Caco-2 (cell line): ENCODE measurements at regions not wholly inside any gene's neighbourhood (a gene's known extent, or its start where the extent isn't known, plus 50 kb on each side); places are given as distances from the start of the nearest gene placed in this dataset.

Source experiments
- BruUV-seq: library from RNA; stranded (reverse); fragments of 400-500 nt; replicated peaks from 2 replicates; lab custom pipeline; 2021; lab: Mats Ljungman, UMichigan
- CTCF ChIA-PET: fragments of 300-600 bp; sonication (Branson Sonifier 250); formaldehyde crosslinking; loops from one replicate; lab custom pipeline; 2022; ENCODE audit warnings: antibody characterized with exemption; lab: Charles Lee
- POLR2A ChIA-PET: fragments of 300-600 bp; sonication (Branson Sonifier 250); formaldehyde crosslinking; loops from one replicate; lab custom pipeline; 2022; ENCODE audit warnings: antibody characterized with exemption; lab: Charles Lee
- DNase-seq, 2 experiments: peaks; one replicate each; pipeline versions ENCODE4 v3.0.0 to v3.0.0-alpha.2; 2020 to 2022
- H3K27me3 ChIP-seq: replicated peaks from 2 replicates; pipeline ENCODE4 v1.6.0; 2011; ENCODE audit warnings: low read length; ENCODE audit not compliant: control insufficient read depth, insufficient read depth
- H3K36me3 ChIP-seq: 2 replicates; pipeline ENCODE4 v1.5.1; 2011; ENCODE audit warnings: low read length; ENCODE audit not compliant: control insufficient read depth, insufficient read depth
- H3K4me1 ChIP-seq: fragments of 250-450 bp; sonication (Bioruptor Pico); 2 replicates; pipeline ENCODE4 v1.5.1; 2020; ENCODE audit warnings: mild to moderate bottlenecking
- H3K4me3 ChIP-seq: 2 replicates; pipeline ENCODE4 v1.5.1; 2011; ENCODE audit warnings: low read depth, mild to moderate bottlenecking, control low read depth, low read length
- H3K9me3 ChIP-seq: fragments of 250-450 bp; sonication (Bioruptor Pico); 2 replicates; pipeline ENCODE4 v1.5.1; 2020; ENCODE audit warnings: mild to moderate bottlenecking, moderate library complexity
- H3K27ac Mint-ChIP-seq: one replicate; pipeline ENCODE4 v1.8.0; 2022; ENCODE audit warnings: mixed read lengths; ENCODE audit not compliant: unreplicated experiment
- H3K27me3 Mint-ChIP-seq: one replicate; pipeline ENCODE4 v1.8.0; 2022; ENCODE audit warnings: mixed read lengths; ENCODE audit not compliant: insufficient read depth, unreplicated experiment
- H3K36me3 Mint-ChIP-seq: one replicate; pipeline ENCODE4 v1.8.0; 2022; ENCODE audit warnings: mild to moderate bottlenecking, mixed read lengths; ENCODE audit not compliant: insufficient read depth, unreplicated experiment
- H3K4me1 Mint-ChIP-seq: one replicate; pipeline ENCODE4 v1.8.0; 2022; ENCODE audit warnings: low read depth, mixed read lengths; ENCODE audit not compliant: unreplicated experiment
- H3K4me3 Mint-ChIP-seq: one replicate; pipeline ENCODE4 v1.8.0; 2022; ENCODE audit warnings: mild to moderate bottlenecking, moderate library complexity, mixed read lengths; ENCODE audit not compliant: unreplicated experiment
- H3K9me3 Mint-ChIP-seq: one replicate; pipeline ENCODE4 v1.8.0; 2022; ENCODE audit warnings: mixed read lengths; ENCODE audit not compliant: unreplicated experiment
- CTCF ChIP-seq, 2 experiments: fragments of 200-600 bp in 1 of 2; IDR thresholded peaks; 1 replicate in 1 of 2; 2 replicates in 1 of 2; pipeline versions ENCODE4 v1.5.1 to v1.8.0; 2011 to 2022; ENCODE audit warnings: antibody characterized with exemption in 1 of 2, control low read depth in 1 of 2, inconsistent platforms in 1 of 2, low read depth in 1 of 2, low read length in 1 of 2, mild to moderate bottlenecking in 1 of 2, moderate library complexity in 1 of 2; ENCODE audit not compliant: insufficient read depth in 1 of 2, severe bottlenecking in 1 of 2, unreplicated experiment in 1 of 2
- intact Hi-C: fragments of 100-400 bp; cut with micrococcal nuclease; formaldehyde crosslinking; loops from one replicate; pipeline ENCODE4 v1.10.0; 2022; ENCODE audit not compliant: unreplicated experiment

GRCh38 chr18:78728784-78729467 lies 250.7 kb upstream of the SALL3 start:
- CTCF ChIA-PET: no interaction called here
- Histone ChIP-seq H3K36me3 (no peaks in the 10 kb centered on the region), H3K4me3 (no peak overlapping the region), H3K4me1 (no peaks in the 10 kb centered on the region), H3K9me3 (no peaks in the 10 kb centered on the region), H3K27me3 (no peaks in the 10 kb centered on the region)
- Mint-ChIP-seq H3K4me3 (no peak overlapping the region), H3K9me3 (no peaks in the 10 kb centered on the region), H3K4me1 (no peaks in the 10 kb centered on the region), H3K27ac (no peak overlapping the region), H3K27me3 (no peaks in the 10 kb centered on the region), H3K36me3 (no peaks in the 10 kb centered on the region)
- BruUV-seq: no TSS peak
- no peak for TF ChIP-seq CTCF (IDR thresholded peaks at IDR 0.05; ENCODE audit: insufficient read depth in 1 of 2, low read depth in 1 of 2, low read length in 1 of 2, severe bottlenecking in 1 of 2, unreplicated experiment in 1 of 2)
- DNase-seq: no peak
- POLR2A ChIA-PET: no interaction called here
- intact Hi-C loops: no loop called here

GRCh38 chr18:78730546-78730945 lies 249.1 kb upstream of the SALL3 start:
- ChIA-PET CTCF (no interaction called here), POLR2A (no interaction called here)
- no peaks in the 10 kb centered on the region for H3K36me3 ChIP-seq
- intact Hi-C loops: no loop called here
- no peak overlapping the region for H3K4me3 Mint-ChIP-seq
- H3K27me3 Mint-ChIP-seq: no peaks in the 10 kb centered on the region
- H3K4me3 ChIP-seq: no peak overlapping the region
- no peaks in the 10 kb centered on the region for H3K36me3 Mint-ChIP-seq
- H3K4me1 ChIP-seq: no peaks in the 10 kb centered on the region
- DNase-seq: no peak
- no peak overlapping the region for H3K27ac Mint-ChIP-seq
- no peaks in the 10 kb centered on the region for H3K9me3 Mint-ChIP-seq
- H3K9me3 ChIP-seq: no peaks in the 10 kb centered on the region
- H3K27me3 ChIP-seq: no peaks in the 10 kb centered on the region
- no peak for TF ChIP-seq CTCF (IDR thresholded peaks at IDR 0.05; ENCODE audit: insufficient read depth in 1 of 2, low read depth in 1 of 2, low read length in 1 of 2, severe bottlenecking in 1 of 2, unreplicated experiment in 1 of 2)
- no TSS peak for BruUV-seq
- no peaks in the 10 kb centered on the region for H3K4me1 Mint-ChIP-seq

GRCh38 chr18:78731016-78731397 lies 248.6 kb upstream of the SALL3 start:
- no peak overlapping the region for H3K4me3 ChIP-seq
- BruUV-seq: no TSS peak
- Mint-ChIP-seq H3K27ac (no peak overlapping the region), H3K36me3 (no peaks in the 10 kb centered on the region), H3K4me3 (no peak overlapping the region), H3K27me3 (no peaks in the 10 kb centered on the region), H3K4me1 (no peaks in the 10 kb centered on the region), H3K9me3 (no peaks in the 10 kb centered on the region)
- H3K27me3 ChIP-seq: no peaks in the 10 kb centered on the region
- intact Hi-C loops: no loop called here
- H3K9me3 ChIP-seq: no peaks in the 10 kb centered on the region
- ChIA-PET POLR2A (no interaction called here), CTCF (no interaction called here)
- TF ChIP-seq CTCF (IDR thresholded peaks at IDR 0.05; ENCODE audit: insufficient read depth in 1 of 2, low read depth in 1 of 2, low read length in 1 of 2, severe bottlenecking in 1 of 2, unreplicated experiment in 1 of 2): no peak
- DNase-seq: no peak
- no peaks in the 10 kb centered on the region for H3K4me1 ChIP-seq
- no peaks in the 10 kb centered on the region for H3K36me3 ChIP-seq
